AML-193 (cell line): ENCODE measurements at regions not wholly inside any gene's neighbourhood (a gene's known extent, or its start where the extent isn't known, plus 50 kb on each side); places are given as distances from the start of the nearest gene placed in this dataset.

ENCODE experiments used
- DNase-seq, 2 experiments: peaks; one replicate each; lab custom pipeline; 2025; lab: John Stamatoyannopoulos, UW

- no peak for DNase-seq
These were observed 142.9 kb upstream of the WNT4 start for GRCh38 chr1:22285549-22286396.

- no peak for DNase-seq
These were observed 143.6 kb upstream of the WNT4 start for GRCh38 chr1:22286491-22286890.

- DNase-seq: no peak
These were observed 144.4 kb upstream of the WNT4 start for GRCh38 chr1:22287273-22287672.

- DNase-seq: no peak
These were observed 145.1 kb upstream of the WNT4 start for GRCh38 chr1:22287946-22288520.

DNA sequence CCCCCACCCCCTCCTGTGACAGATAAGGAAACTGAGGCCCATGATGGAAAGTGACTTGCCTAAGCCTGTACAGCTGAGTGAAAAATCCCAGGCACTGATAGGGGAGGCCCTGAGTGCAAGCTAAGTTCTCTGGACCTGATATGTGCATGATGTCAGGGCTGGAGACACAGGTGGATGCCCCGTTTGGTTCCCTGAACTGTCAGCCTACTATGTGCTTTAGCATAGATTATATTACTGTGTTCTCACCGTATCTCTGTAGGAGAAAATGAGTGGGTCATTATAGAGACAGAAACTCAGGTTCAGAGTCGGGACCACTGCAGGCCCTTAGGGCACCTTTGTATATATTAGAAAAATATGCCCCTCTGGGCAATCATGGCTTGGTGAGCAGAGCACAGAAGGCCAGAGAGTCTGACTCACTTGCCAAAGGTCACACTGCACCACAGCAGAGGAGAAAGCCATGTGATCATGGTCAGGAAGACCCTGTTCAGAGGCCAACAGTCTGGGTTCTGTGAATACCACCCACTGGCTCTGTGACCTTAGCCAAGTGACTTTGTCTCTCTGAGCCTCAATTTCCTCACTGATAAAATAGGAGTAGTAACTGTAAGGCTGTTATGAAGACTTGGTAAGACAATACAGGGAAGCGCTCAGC, 145.8 kb upstream of the WNT4 start:
- DNase-seq: no peak

- no peak for DNase-seq
These were observed 146.6 kb upstream of the WNT4 start for GRCh38 chr1:22289307-22289995.

DNA sequence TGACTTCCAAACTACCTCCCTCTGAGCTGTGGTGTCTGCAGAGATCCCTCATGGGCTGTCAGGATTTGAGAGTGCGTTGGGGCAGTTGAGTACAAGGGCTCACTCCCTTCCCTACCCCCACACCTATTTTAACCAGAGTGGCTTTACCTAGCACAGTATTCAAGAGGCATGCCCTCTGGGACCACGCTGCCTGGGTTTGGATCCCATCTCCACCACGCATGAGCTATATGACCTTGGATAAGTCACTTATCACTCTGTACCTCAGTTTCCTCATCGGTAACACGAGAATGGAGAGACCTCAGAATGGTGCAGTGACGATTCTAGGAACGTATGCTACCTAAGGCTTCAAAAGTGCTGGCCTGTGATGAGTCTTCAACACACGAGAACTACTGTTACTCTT, 147.3 kb upstream of the WNT4 start:
- no peak for DNase-seq

GRCh38 chr1:22290611-22291010, 147.7 kb upstream of the WNT4 start:
- no peak for DNase-seq

GRCh38 chr1:22291057-22291456, 148.2 kb upstream of the WNT4 start:
- no peak for DNase-seq

- no peak for DNase-seq
These were observed 148.6 kb upstream of the WNT4 start for GRCh38 chr1:22291494-22291893.

DNA sequence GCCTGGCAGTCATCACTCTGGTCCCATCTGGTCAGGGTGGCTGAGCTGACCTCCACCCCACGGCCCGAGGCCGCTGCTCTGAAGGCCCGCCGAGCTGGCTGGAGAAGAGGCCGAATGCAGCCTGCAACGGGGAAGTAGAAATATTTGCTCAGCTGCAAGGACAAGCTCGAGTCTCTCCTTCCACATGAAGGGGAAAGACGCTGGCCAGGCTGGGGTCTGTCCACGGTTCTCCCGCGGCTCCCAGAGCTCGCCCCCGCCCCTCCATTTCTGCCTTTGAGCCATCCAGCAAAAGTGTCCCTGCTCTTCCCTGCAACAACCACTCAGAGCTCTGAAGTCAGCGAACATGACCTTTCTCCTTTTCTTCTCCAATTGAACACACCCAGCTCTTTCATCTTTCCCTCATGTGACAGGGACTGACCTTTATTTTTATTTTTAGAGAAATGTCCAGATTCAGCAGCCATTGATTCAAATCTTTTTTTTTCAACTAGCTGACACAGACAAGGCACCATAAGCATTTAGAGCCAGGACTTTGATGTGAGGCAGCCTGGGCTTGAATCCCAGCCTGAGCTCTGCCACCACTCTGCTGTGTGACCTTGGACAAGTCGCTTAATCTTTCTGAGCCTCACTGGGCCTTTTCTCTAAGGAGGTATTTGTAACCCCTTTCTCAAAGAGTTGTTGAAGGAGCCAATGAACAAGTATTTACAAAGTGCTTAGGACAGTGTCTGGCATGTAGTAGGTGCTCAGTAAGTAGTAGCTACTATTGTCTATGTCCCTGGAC, 149.3 kb upstream of the WNT4 start:
- no peak for DNase-seq

DNA sequence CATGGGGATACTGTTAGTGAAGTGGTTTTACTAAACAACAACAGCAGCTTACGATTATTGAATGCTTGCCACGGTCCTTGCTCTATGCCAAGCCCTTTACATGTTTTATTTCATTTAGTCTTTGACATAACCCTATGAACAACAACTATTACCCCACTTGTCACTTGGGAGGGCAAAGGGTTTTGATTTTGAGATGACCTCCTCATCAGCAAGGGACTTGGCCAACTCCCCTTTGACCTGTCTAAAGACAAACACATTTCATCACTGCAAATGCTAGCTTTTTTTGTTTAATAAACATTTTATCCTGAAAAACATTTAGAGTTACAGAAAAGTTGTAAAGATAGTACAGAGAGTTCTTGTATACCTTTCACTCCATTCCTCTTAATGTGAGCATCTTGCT, 152.5 kb upstream of the WNT4 start:
- no peak for DNase-seq

DNA sequence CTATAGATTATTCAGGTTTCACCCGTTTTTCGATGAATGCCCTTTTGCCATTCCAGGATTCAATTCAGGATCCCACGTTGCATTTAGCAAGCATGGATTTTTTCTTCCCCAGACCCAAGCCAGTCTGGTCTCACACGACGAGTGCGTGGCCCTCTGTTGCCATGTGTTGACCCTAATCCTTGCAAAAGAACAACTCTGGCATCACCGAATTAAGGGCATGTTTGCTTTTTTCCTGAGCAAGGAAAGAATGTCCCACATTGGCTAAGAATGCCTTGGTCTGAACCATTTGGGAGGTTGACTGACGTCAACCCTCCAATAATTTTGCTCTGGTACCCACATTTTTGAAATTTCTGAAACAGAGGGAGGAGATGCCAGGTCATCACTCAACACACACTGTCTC, 153.0 kb upstream of the WNT4 start:
- DNase-seq: no peak

- no peak for DNase-seq
These were observed 154.0 kb upstream of the WNT4 start for GRCh38 chr1:22296701-22297591.

GRCh38 chr1:22297999-22298398, 153.7 kb upstream of the ZBTB40 start:
- DNase-seq: no peak

GRCh38 chr1:22303816-22304215, 147.8 kb upstream of the ZBTB40 start:
- DNase-seq: no peak

GRCh38 chr1:22309572-22309971, 142.1 kb upstream of the ZBTB40 start:
- no peak for DNase-seq

DNA sequence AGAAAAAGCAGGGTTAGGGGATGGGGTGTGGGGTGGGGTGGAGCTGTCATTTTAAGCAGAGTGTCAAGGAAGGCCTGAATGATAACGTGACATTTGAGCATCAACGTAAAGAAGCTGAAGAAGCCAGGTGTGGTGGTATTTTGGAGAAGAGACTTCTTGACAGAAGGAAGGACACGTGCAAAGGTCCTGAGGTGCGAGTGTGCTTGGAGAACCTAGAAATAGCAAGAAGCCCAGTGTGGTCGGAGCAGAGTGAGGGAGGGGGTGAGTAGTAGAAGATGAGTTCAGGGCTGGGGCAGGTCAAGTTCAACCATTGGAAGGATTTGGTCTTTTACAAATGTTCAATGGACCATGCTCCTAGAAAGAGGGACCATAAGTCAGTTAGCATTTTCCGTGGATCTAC, 140.2 kb upstream of the ZBTB40 start:
- DNase-seq: no peak

GRCh38 chr1:22313321-22313720, 138.3 kb upstream of the ZBTB40 start:
- no peak for DNase-seq

- no peak for DNase-seq
These were observed 136.9 kb upstream of the ZBTB40 start for GRCh38 chr1:22314706-22315105.
